Activated T-cell treated with anti-CD3 and anti-CD28 coated beads for 48 hours (primary cell): ENCODE measurements at regions not wholly inside any gene's neighbourhood (a gene's known extent, or its start where the extent isn't known, plus 50 kb on each side); places are given as distances from the start of the nearest gene placed in this dataset.
"Not testable (repeated sequence)": the region's sequence is repeated elsewhere in the genome, so short reads cannot be mapped to it uniquely, and the experiment has no call there.

Experiments used
- DNase-seq: peaks from one replicate; pipeline ENCODE4 v3.0.0-alpha.2; 2020; ENCODE audit warnings: low read depth

DNA sequence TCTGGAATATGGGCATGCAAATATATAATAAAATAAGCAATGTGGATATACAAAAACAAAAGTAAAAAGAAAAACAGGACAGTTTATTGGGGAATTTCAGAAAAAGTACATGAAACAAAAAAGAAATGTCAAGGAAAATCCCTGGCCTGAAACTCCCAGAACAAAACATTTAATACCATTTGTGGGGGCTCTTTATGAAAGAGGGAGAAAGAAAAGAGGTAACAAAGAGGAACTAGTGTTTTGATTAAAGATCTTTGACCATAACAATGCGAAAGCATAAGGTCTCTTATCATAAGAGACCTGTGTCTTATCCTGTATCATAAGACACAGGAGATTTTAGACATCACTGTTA is 88.6 kb upstream of the ARID1B start:
- DNase-seq = no peak

DNA sequence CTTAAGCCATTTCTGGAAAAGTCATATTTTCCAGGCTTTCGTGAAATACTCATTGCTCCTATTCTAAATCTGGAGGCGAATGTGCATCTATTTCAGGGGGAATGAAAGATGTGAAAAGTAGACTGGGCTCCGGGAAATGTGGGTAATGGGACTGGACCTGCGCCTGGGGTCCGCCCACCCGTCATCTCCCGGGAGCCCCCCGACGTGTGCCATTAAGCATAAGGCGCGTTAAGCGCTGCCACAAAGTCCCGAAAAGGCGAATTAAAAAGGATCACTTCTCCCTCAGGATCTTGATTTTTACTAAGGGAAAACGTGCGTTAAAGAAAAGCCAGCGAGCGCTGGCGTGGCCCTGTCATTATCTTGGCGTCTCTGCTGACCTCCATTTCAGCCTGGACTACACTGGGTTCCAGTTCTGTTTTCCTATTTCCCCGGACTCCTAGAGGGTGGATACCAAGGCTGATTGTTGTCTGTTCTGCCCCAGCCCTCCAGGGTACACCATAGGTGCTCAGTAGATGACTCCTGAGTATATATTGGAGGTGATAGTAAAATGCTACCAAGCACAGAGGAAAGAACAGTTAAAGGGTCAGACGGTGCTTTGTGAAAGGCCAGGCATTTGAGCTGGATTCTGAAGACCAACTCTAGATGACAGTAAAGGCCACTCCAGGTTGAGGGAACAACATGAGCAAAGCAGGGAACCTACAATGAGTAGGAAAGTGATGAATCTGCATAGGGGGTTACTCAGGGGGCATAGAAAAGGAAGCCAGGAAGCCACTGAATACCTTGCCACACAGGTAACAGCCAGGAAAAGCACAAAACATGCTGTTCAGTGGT is 89.2 kb upstream of the ARID1B start:
- no peak for DNase-seq

DNA sequence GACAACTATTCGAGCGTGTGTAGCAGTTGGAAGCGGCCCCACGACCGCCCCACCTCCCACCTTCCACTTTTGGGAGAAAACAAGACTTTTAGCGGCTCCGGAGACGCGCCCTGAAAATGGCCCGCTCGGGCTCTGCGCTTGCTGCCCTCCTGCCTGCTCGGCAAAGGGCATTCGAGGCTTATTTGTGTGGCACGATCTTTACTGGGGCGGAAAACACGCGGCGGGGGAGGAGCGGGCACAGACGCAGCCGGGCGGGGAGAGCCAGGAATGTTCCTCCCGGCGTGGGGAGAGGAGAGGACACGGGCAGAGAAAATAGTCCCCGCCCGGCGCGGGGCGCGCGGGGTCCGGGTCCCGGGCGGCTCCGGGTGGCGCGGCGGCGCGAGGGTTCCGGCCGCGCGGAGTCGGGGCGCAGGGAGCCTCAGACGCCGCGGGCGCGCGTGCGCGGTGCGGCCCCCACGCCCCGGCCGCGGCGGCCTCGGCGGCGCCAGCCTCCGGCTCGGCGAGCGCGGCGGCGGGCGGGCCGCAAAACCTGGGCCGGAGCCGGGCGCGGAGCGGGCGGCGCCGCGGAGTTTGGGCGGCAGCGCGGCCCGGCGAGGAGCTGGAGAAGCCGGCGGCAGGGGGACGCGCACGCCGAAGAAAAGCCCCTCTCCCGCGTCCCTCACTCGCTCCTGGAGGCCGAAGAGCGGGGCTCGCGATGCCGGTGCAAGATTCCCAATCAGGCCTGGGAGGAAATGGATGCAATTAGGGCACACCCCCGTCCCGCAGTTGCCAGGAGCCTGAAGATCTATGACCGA is 90.0 kb upstream of the ARID1B start:
- peak; percentile 80 for DNase-seq

DNA sequence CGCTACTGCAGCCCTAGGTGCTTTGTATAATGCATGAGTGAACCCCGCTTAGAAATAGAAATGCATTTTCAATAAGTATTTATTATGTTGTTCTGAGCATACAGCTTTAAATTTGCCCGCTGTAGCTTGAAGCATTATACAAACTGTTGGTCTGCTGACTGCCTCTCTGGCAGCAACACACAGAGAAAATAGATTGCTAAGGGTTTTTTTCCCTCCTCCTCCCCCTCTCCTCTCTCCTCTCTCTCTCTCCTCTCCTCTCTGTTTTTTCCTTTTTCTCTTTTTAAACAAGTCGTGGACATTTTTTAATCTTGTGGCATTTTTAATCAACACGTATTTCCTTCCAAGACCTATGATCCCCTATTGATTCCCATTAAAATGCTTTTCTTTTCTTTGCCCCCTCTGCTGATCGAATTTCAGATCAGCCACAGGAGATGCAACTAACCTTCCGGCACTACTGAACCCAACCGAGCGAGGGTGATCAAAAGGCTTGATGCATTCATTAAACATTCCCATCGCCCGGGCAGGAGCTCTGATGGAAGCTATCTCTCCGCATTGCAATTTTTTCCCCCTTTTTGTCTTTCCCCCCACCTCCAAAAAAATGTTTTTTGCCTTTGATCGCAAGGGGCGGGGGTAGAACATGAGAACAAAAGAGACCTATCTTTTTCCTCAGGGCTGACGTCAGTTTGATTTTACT is 90.7 kb upstream of the ARID1B start:
- DNase-seq = no peak

DNA sequence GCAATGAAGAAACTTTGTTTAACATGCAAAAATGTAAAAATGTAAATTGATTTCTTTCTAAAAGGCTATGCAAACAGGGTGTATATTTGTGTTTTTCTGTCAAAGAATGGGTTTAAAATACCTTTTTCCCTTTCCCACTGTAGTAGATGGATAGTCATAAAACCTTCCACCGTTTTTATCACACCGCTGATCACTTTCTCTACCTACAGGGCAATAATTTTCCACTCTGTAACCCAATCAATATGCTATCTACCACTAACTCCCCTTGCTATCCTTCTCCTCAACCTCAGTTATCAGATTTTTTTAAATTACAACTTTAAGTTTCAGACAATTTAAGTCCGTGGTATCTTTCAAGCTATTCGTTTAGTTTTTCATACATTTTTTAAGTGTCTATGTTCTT is 91.4 kb upstream of the ARID1B start:
- DNase-seq = no peak

DNA sequence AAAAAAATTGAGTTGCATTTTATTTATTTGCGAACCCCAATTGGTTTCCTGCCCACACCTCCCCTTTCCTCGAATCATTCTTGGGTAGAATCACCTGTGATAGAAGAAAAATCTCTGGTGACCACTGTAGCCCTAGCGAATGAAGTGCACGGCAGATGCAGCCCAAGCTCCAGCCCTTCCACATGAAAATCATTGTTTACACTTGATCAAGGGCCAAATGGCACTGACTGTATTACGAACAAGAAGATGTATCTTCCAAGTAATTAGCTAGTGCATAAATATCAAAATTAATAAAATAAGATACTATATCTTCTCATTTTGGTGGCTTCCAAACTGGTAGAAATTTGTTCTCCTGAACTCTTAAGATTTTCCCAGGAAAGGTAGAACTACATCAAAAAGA is 93.4 kb upstream of the ARID1B start:
- DNase-seq = no peak

DNA sequence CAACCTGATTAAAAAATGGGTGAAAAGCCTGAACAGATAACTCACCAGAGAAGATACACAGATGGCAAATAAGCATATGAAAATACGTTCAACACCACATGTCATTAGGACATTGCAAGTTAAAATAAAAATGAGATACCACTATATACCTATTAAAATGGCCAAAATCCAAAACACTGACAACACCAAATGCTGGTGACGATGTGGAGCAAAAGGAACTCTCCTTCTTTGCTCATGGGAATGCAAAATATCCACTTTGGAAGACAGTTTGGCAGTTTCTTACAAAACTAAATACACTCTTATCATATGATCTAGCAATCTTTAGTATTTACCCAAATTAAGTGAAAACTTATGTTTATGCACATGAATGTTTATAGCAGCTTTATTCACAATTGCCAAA is 100.5 kb upstream of the ARID1B start:
- DNase-seq = no peak

DNA sequence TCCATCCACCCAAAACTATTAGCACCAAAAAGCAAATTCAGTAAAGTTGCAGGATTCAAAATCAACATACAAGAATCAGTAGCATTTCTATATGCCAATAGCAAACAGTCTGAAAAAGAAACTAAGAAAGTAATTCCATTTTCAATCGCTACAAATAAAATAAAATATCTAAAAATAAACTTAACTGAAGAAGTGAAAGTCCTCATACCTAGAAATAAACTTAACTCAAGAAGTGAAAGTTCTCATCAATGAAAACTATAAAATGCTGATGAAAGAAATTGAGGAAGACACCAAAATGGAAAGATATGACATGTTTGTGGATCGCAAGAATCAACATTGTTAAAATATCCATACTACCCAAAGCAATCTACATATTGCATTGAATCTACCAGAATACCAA is 103.0 kb upstream of the ARID1B start:
- no peak for DNase-seq

DNA sequence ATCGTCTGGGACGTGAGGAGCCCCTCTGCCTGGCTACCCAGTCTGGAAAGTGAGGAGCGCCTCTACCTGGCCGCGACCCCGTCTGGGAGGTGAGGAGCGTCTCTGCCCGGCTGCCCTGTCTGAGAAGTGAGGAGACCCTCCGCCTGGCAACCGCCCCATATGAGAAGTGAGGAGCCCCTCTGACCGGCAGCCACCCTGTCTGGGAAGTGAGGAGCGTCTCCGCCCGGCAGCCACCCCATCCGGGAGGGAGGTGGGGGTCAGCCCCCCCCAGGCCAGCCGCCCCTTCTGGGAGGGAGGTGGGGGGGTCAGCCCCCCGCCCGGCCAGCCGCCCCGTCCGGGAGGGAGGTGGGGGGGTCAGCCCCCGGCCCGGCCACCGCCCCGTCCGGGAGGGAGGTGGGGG is 107.1 kb upstream of the ARID1B start:
- DNase-seq = not testable (repeated sequence)

DNA sequence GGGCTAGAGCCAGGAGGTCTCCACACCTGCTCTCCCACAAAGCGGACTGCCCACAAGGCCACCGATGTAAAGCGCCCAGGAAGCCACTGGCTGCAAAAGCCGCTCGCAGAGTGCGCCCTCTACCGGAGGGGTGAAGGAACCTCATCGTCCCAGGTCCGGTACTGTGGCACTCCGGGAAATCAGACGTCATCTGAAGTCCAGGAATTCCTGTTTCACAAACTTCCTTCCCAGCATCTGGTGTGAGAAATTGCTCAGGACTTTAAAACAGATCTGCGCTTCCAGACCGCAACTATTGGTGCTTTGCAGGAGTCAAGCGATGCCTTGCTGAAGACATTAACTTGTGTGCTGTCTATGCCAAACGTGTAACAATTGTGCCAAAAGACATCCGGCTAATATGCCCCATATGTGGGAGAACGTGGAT is 115.1 kb upstream of the ARID1B start:
- peak; percentile 40 for DNase-seq

DNA sequence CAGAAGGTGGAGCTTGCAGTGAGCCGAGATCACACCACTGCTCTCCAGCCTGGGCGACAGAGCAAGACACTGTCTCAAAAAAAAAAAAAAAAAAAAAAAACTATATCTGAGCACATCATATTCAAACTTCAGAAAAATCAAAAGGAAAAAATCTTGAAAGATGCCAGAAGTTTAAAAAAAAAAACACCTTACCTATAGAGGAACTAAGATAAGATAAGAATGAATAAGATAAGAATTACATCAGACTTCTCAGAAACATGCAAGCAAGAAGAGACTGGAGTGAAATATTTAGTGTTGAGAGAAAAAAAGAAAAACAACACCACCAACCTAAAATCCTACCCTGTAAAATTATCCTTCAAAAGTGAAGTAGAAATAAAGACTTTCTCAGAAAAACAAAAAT is 116.8 kb upstream of the ARID1B start:
- DNase-seq = no peak

DNA sequence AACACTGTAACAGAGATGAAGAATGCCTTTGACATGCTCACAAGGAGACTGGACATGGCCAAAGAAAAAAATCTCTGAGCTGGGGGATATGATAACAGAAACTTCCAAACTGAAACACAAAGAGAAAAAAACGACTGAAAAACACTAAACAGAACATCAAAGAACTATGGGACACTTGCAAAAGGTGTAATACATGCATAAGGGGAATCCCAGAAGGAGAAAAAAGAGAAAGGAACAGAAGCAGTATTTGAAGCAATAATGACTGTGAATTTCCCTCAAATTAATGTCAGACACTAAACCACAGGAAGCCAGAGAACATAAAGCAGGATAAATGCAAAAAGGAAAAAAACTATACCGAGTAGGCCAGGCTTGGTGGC is 117.4 kb upstream of the ARID1B start:
- DNase-seq = no peak

DNA sequence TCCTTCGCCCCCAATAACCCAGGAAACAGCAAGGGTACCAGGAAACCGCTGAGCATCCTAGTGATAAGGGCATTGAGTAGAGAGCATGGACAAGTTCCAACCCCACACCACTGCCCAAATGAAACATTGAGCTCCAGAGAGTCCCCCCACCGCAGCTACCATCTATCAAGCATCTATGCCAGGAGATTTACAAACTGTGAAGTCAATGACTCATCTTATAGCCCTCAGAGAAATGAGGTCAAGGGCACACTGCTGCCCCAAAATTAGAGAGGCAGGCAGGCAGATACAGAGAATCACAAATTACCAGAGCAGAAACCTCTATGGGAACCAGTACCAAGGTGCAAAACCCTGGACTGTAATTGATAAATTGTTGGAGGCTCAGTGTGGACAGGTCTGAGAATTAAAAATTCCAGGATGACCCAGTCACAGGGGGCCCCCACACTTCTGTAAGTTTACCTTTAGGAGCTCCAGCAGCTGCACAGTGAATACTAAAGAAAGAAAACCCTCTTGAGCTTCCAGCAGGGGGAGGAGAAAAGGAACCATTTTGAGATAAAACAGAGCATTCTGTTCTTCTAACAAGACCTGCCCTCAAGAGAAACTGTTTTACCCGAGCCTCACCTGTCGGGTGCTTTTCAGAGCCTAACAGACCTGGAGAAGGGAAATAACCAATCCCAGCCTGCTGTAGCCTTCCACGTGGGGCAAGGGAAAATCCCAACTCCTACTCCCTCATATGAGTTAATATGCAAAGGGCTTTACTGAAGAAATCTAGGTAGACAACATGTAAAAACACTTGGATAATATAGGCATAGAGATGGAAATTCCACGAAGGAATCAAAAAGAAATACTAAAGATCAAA is 118.0 kb upstream of the ARID1B start:
- DNase-seq = no peak

DNA sequence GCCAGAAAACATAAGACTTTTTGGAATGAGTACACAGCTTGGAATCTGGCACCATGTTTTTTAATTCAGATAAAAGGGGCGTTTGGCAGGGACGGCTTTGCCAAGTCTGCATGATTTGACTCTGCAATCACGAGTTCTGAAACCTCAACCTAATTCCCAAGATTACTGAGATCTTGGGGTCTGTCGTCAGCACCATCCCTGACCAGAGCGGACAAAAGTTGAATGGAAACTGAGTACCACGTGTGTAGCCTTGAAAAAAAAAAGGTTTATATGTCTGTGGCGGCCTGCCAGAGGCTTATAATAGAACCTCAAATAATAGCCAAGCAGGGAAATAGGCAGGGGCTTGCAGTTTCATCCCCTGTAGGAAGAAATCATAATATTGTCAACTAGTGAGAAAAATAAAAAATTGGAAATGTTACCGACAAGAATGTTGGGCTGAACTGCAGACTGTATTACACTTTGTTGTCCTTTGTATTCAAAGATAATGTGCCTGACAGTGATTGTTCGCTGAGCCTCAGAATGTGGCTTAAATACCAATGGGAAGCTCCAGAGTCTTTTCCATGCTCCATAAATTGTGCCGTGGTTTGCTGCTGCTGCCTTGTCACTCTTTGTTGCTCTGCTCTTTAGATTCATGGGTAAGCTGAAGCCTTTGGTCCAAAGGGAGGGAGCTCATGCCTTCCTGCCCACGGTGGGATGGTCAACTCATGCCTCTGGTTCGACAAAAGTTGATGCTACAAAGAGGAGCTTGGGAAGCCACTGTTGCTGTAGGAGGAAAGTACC is 118.8 kb upstream of the ARID1B start:
- no peak for DNase-seq

DNA sequence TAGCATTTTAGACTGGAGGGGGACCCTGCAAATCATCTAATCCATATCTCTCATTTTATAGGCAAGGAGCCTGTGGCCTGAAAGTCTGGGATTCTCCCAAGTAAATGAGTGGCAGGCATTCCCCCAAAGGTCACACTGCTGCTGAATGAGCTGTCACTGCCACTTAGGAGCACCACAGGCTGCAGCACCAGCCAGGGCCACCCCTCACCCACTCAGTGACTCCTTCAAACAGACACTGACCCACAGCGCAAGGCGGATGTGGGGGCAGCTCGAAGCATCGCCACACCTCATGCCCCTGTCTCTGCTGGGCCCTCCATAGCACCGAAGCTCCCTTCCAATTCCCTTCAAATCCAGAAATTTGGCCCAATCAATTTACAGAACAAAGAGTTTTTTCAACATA is 119.9 kb upstream of the ARID1B start:
- DNase-seq = no peak

DNA sequence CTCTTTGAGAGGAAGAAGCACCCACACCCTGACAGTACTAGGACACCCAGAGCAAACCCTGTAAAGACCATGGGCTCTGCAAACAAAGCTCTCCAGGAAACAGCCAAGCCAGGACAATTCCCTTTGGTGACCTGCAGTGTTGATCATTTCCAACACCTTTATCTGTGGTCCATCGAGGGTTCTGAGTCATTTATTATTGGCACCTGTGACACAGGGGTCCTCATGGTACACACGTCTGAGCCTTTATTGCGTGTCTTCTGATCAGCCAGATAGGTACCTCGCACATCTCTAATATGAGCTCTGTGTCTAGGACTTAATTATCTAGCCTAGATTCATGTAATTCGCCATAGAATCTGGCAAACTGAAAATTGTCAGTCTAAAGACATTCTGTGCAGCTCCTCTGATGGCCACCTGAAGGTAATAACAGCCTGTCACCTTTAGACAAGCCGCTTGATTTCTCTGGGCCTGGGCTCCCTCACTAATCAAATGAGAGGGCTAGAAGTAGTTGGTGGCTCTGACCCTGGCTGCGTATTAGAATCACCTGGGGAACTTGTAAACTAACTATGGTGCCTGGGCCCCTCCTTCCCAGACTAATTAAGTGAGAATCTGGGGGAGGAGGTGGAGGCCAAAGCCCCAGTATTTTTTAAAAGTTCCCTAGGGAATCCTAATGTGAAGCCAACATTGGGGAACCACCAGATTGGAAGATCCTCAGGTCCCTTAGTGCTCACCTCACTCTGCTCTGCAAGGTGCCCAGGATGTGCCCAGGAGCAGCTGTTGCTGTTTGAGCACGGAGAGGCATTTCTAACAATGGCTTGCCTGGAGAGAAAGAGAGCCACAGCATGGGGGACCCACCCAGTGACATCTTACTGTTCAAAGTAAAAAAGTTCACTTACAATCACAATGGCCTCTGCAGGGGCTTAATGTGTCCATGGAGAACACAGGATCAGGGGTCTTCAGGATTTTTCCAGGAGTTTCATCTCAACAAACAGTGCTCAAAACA is 122.0 kb upstream of the ARID1B start:
- no peak for DNase-seq

DNA sequence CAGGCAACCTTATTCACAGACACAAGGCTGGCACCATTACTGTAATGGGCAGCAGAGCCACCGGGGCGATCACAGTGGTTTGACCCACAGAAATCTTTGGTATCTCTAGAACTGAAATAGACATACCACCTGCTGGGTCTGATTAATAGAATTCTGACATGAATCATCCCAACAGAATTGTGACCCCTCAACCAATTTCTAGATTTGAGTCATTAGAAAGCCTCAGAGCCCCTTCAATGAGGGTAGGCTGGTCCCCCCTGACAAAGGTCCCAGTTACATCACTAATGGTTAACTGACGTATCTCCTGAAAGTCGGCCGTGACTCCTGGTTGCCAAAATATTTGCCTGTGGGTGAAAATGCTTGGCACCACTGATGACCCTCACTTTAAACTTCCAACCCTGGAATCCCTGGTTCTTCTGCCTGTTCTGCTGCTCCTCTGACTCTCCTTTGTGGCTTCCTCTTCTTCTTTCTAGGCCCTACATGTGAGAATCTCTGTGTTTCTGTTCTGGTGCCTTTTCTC is 124.9 kb upstream of the ARID1B start:
- no peak for DNase-seq

DNA sequence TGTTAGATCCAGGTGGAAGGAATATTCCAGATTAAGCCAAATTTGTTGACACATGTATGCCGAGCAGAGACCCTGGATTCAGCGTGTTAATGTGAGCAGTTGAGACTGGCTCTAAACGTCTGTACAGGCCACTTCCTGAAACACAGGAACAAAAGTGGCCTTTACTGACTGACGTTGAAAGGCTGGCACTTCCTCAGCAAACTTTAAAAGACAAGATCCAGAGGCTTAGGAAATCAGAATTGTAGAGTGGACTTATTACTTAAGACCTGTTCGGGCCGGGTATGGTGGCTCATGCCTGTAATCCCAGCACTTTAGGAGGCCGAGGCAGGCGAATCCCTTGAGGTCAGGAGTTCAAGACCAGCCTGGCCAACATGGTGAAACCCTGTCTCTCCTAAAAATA is 125.7 kb upstream of the ARID1B start:
- DNase-seq = no peak

DNA sequence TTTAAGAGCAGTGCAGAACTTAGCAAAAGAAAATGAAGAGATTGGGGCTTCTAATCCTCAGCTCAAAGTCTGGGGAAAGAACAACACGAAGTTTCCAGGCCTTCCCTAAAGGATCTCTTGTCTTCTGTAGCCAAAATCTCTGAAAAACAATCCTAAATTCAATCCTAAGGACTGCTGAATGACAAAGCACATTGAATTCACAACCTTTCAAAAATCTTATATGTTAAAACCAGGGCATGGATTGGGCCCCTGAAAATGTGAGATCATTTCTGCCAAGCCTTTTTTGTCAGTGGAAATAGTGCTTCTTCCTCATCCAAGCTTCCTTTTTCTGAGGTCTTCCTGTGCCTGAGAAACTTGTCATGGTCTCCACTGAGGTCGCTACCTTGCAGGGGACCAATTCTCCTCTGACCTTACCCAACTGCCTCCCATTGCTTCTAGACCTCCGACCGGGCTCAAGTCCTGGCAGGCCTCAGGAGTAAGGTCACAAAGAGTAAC is 126.2 kb upstream of the ARID1B start:
- no peak for DNase-seq

DNA sequence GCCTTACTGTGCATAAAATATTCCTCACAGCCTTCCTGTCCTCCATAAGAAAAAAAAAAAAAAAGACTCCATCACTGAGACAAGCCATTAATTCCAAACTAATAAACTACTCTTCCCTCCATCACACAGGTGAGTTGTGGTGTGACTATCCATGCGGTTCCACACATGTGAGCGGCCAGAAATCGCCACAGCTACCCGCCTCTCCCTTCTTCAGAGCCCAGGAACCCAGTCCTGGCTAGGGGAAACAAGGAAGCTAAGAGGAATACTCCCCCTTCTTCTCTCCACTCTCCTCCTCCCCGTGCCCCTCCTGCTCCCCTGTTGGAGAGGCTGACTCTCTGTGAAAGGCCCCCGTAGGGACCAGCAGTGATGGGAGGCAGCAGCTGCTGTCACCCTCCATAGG is 128.6 kb upstream of the ARID1B start:
- no peak for DNase-seq
